Muscle of leg (tissue), 3 donors: ENCODE measurements at regions not wholly inside any gene's neighbourhood (a gene's known extent, or its start where the extent isn't known, plus 50 kb on each side); places are given as distances from the start of the nearest gene placed in this dataset.
"Not testable (repeated sequence)": the region's sequence is repeated elsewhere in the genome, so short reads cannot be mapped to it uniquely, and the experiment has no call there.

Experiments used
- DNase-seq: peaks from one replicate; pipeline ENCODE4 v3.0.0; 2013
- H3K27ac ChIP-seq: one replicate; pipeline ENCODE4 v1.5.1; 2013; ENCODE audit warnings: mild to moderate bottlenecking, low read length, control low read depth
- H3K27me3 ChIP-seq: one replicate; pipeline ENCODE4 v1.6.1; 2013; ENCODE audit warnings: low read length; ENCODE audit not compliant: control insufficient read depth, insufficient read depth
- H3K36me3 ChIP-seq: one replicate; pipeline ENCODE4 v1.6.1; 2013; ENCODE audit warnings: low read length; ENCODE audit not compliant: control insufficient read depth, insufficient read depth
- H3K4me1 ChIP-seq: one replicate; pipeline ENCODE4 v1.6.1; 2013; ENCODE audit warnings: low read length; ENCODE audit not compliant: control insufficient read depth, insufficient read depth
- H3K4me3 ChIP-seq: one replicate; pipeline ENCODE4 v1.5.1; 2013; ENCODE audit warnings: low read length, control low read depth
- H3K9me3 ChIP-seq: replicated peaks from 2 replicates; pipeline ENCODE4 v1.6.1; 2013; ENCODE audit warnings: low read depth, low read length; ENCODE audit not compliant: control insufficient read depth
- WGBS: methylation state at CpG from one replicate; pipeline ENCODE4 v1.1.5; 2013; ENCODE audit warnings: missing lambda C conversion rate; ENCODE audit not compliant: insufficient coverage; 5-methylcytosine and 5-hydroxymethylcytosine counted together

- no peak overlapping the region for H3K4me3 ChIP-seq
- peaks cover 3% of the 10 kb centered on the region for H3K27me3 ChIP-seq
- H3K27ac ChIP-seq: no peak overlapping the region
- peaks cover 4% of the 10 kb centered on the region for H3K4me1 ChIP-seq
- no peaks in the 10 kb centered on the region for H3K9me3 ChIP-seq
- 44% methylated on average over 3 of the region's 7 CpGs for WGBS
- DNase-seq: no peak
- no peaks in the 10 kb centered on the region for H3K36me3 ChIP-seq
Measured at GRCh38 chr2:44051593-44052347, 56.0 kb upstream of the LRPPRC start.

GRCh38 chr2:44052584-44052983, 56.8 kb upstream of the LRPPRC start:
- Histone ChIP-seq H3K36me3 (no peaks in the 10 kb centered on the region), H3K27me3 (no peaks in the 10 kb centered on the region), H3K4me1 (peaks cover 4% of the 10 kb centered on the region), H3K9me3 (no peaks in the 10 kb centered on the region), H3K4me3 (no peak overlapping the region), H3K27ac (no peak overlapping the region)
- no peak for DNase-seq
- 85% methylated on average over 4 of the region's 8 CpGs for WGBS

- Histone ChIP-seq H3K4me1 (peaks cover 4% of the 10 kb centered on the region), H3K27ac (no peak overlapping the region), H3K4me3 (no peak overlapping the region), H3K36me3 (no peaks in the 10 kb centered on the region), H3K27me3 (no peaks in the 10 kb centered on the region), H3K9me3 (no peaks in the 10 kb centered on the region)
- no peak for DNase-seq
- 68% methylated on average over 2 of the region's 2 CpGs for WGBS
Measured at GRCh38 chr2:44053052-44053451, 57.3 kb upstream of the LRPPRC start.

GRCh38 chr2:44053456-44053855, 57.7 kb upstream of the LRPPRC start:
- no peaks in the 10 kb centered on the region for H3K27me3 ChIP-seq
- no peak for DNase-seq
- H3K36me3 ChIP-seq: no peaks in the 10 kb centered on the region
- no peaks in the 10 kb centered on the region for H3K9me3 ChIP-seq
- no CpG with 5 or more reads among the region's 4 CpGs for WGBS
- peaks cover 4% of the 10 kb centered on the region for H3K4me1 ChIP-seq
- no peak overlapping the region for H3K27ac ChIP-seq
- no peak overlapping the region for H3K4me3 ChIP-seq

- no CpG with 5 or more reads among the region's 2 CpGs for WGBS
- no peaks in the 10 kb centered on the region for H3K27me3 ChIP-seq
Measured at GRCh38 chr2:44055229-44055628, 59.4 kb upstream of the LRPPRC start.

GRCh38 chr2:44055664-44056063, 59.9 kb upstream of the LRPPRC start:
- Histone ChIP-seq H3K27ac (no peak overlapping the region), H3K4me3 (no peak overlapping the region), H3K36me3 (no peaks in the 10 kb centered on the region), H3K4me1 (peaks cover 4% of the 10 kb centered on the region), H3K27me3 (no peaks in the 10 kb centered on the region), H3K9me3 (no peaks in the 10 kb centered on the region)
- DNase-seq: no peak
- WGBS: 94% methylated on average over 3 of the region's 7 CpGs

More at GRCh38 chr2:44055229-44055628, 59.4 kb upstream of the LRPPRC start:
- Histone ChIP-seq H3K36me3 (no peaks in the 10 kb centered on the region), H3K4me1 (peaks cover 4% of the 10 kb centered on the region), H3K9me3 (no peaks in the 10 kb centered on the region), H3K27ac (no peak overlapping the region), H3K4me3 (no peak overlapping the region)
- no peak for DNase-seq

GRCh38 chr2:44056947-44057346, 61.2 kb upstream of the LRPPRC start:
- no CpG with 5 or more reads among the region's 2 CpGs for whole genome bisulfite sequencing

GRCh38 chr2:44060286-44060685, 64.5 kb upstream of the LRPPRC start:
- H3K36me3 ChIP-seq, H3K9me3 ChIP-seq, H3K27ac ChIP-seq, H3K4me3 ChIP-seq, DNase-seq, H3K27me3 ChIP-seq, H3K4me1 ChIP-seq: not testable (repeated sequence)
- 30% methylated on average over 1 of the region's 1 CpG for WGBS

More at GRCh38 chr2:44056947-44057346, 61.2 kb upstream of the LRPPRC start:
- no peaks in the 10 kb centered on the region for H3K27me3 ChIP-seq
- DNase-seq: no peak
- H3K27ac ChIP-seq: no peak overlapping the region
- H3K4me1 ChIP-seq: no peaks in the 10 kb centered on the region
- H3K36me3 ChIP-seq: no peaks in the 10 kb centered on the region
- no peak overlapping the region for H3K4me3 ChIP-seq
- no peaks in the 10 kb centered on the region for H3K9me3 ChIP-seq

GRCh38 chr2:44060990-44061389, 65.2 kb upstream of the LRPPRC start:
- no peak overlapping the region for H3K4me3 ChIP-seq
- no peaks in the 10 kb centered on the region for H3K9me3 ChIP-seq
- WGBS: no CpG with 5 or more reads among the region's 1 CpG
- H3K27me3 ChIP-seq: no peaks in the 10 kb centered on the region
- DNase-seq: no peak
- H3K4me1 ChIP-seq: no peaks in the 10 kb centered on the region
- H3K36me3 ChIP-seq: no peaks in the 10 kb centered on the region
- no peak overlapping the region for H3K27ac ChIP-seq

GRCh38 chr2:44061469-44061868, 65.7 kb upstream of the LRPPRC start:
- H3K27me3 ChIP-seq: no peaks in the 10 kb centered on the region
- WGBS: 93% methylated on average over 15 of the region's 15 CpGs
- H3K36me3 ChIP-seq: no peaks in the 10 kb centered on the region
- no peaks in the 10 kb centered on the region for H3K4me1 ChIP-seq
- H3K27ac ChIP-seq: no peak overlapping the region
- DNase-seq: no peak
- H3K9me3 ChIP-seq: no peaks in the 10 kb centered on the region
- no peak overlapping the region for H3K4me3 ChIP-seq

- H3K27ac ChIP-seq: no peak overlapping the region
- no peaks in the 10 kb centered on the region for H3K27me3 ChIP-seq
- 87% methylated on average over 4 of the region's 7 CpGs for WGBS
- no peak overlapping the region for H3K4me3 ChIP-seq
- no peaks in the 10 kb centered on the region for H3K4me1 ChIP-seq
- no peaks in the 10 kb centered on the region for H3K36me3 ChIP-seq
- DNase-seq: no peak
- H3K9me3 ChIP-seq: no peaks in the 10 kb centered on the region
Measured at GRCh38 chr2:44061876-44062275, 66.1 kb upstream of the LRPPRC start.
